ENCODE measurements at regions not wholly inside any gene's neighbourhood (a gene's known extent, or its start where the extent isn't known, plus 50 kb on each side); places are given as distances from the start of the nearest gene placed in this dataset.

DNA sequence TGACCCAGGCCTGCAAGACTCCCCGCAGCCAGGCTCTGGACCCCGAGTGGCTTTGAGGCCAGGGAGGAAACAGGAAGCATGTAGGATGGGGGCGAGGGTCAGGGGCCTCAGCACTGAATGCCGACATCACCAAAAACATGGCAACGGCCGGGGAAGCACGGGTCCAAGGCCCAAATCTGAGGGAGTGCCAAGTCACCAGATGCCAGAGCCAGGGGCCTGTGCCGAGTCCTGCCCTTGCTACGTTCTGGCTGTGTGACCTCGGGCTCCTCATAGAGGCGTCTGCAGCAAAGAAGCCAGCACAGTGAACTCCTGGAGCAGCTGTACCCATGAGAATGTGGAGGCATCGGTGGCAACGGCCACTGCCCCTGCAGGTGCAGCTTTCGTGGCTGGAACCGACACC, 420.7 kb downstream of the CTTN start:
- TF ChIP-seq, protein P1, sequence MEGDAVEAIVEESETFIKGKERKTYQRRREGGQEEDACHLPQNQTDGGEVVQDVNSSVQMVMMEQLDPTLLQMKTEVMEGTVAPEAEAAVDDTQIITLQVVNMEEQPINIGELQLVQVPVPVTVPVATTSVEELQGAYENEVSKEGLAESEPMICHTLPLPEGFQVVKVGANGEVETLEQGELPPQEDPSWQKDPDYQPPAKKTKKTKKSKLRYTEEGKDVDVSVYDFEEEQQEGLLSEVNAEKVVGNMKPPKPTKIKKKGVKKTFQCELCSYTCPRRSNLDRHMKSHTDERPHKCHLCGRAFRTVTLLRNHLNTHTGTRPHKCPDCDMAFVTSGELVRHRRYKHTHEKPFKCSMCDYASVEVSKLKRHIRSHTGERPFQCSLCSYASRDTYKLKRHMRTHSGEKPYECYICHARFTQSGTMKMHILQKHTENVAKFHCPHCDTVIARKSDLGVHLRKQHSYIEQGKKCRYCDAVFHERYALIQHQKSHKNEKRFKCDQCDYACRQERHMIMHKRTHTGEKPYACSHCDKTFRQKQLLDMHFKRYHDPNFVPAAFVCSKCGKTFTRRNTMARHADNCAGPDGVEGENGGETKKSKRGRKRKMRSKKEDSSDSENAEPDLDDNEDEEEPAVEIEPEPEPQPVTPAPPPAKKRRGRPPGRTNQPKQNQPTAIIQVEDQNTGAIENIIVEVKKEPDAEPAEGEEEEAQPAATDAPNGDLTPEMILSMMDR (IDR thresholded peaks at IDR 0.05), result no peak
- TF ChIP-seq POLR2A (IDR thresholded peaks at IDR 0.05), result no peak
